T-helper 1 cell treated with Interleukin-12 subunit alpha and Interleukin-12 subunit beta and Interleukin-4 antibody, amounts not matched to agents 30 ng/mL and 1 ng/mL, for 36 hours (primary cell): ENCODE measurements at regions not wholly inside any gene's neighbourhood (a gene's known extent, or its start where the extent isn't known, plus 50 kb on each side); places are given as distances from the start of the nearest gene placed in this dataset.

Source experiments
- intact Hi-C: fragments of 100-400 bp; cut with micrococcal nuclease; formaldehyde crosslinking; loops from one replicate; pipeline ENCODE4 v1.15.1; 2024

- intact Hi-C loops: no loop called here
Measured at GRCh38 chr4:116872941-116873340, 212.4 kb downstream of the TRAM1L1 start.

GRCh38 chr4:116872308-116872707, 213.1 kb downstream of the TRAM1L1 start:
- intact Hi-C loops: no loop called here

- intact Hi-C loops: no loop called here
Measured at GRCh38 chr4:116870686-116871085, 214.7 kb downstream of the TRAM1L1 start.

- intact Hi-C loops: no loop called here
Measured at GRCh38 chr4:116866106-116866505, 219.3 kb downstream of the TRAM1L1 start.

GRCh38 chr4:116862592-116862991, 222.8 kb downstream of the TRAM1L1 start:
- intact Hi-C loops: no loop called here

GRCh38 chr4:116860891-116861290, 224.5 kb downstream of the TRAM1L1 start:
- intact Hi-C loops: no loop called here

GRCh38 chr4:116849620-116850019, 235.8 kb downstream of the TRAM1L1 start:
- intact Hi-C loops: no loop called here

- intact Hi-C loops: no loop called here
Measured at GRCh38 chr4:116847616-116848015, 237.8 kb downstream of the TRAM1L1 start.

GRCh38 chr4:116839826-116840225, 245.6 kb downstream of the TRAM1L1 start:
- intact Hi-C loops: no loop called here

- intact Hi-C loops: no loop called here
Measured at GRCh38 chr4:116838609-116839008, 246.8 kb downstream of the TRAM1L1 start.

GRCh38 chr4:116829187-116829586, 256.2 kb downstream of the TRAM1L1 start:
- intact Hi-C loops: no loop called here

GRCh38 chr4:116824172-116824571, 261.2 kb downstream of the TRAM1L1 start:
- intact Hi-C loops: no loop called here

- intact Hi-C loops: no loop called here
Measured at GRCh38 chr4:116811730-116812129, 273.6 kb downstream of the TRAM1L1 start.

GRCh38 chr4:116796022-116796421, 289.4 kb downstream of the TRAM1L1 start:
- intact Hi-C loops: no loop called here

GRCh38 chr4:116788723-116789122, 296.7 kb downstream of the TRAM1L1 start:
- intact Hi-C loops: no loop called here

- intact Hi-C loops: no loop called here
Measured at GRCh38 chr4:116755051-116755450, 330.3 kb downstream of the TRAM1L1 start.

- intact Hi-C loops: no loop called here
Measured at GRCh38 chr4:116752027-116752426, 333.3 kb downstream of the TRAM1L1 start.

- intact Hi-C loops: no loop called here
Measured at GRCh38 chr4:116736756-116737155, 348.6 kb downstream of the TRAM1L1 start.

GRCh38 chr4:116734178-116734577, 351.2 kb downstream of the TRAM1L1 start:
- intact Hi-C loops: no loop called here

- intact Hi-C loops: no loop called here
Measured at GRCh38 chr4:116733370-116733769, 352.0 kb downstream of the TRAM1L1 start.

GRCh38 chr4:116726523-116726922, 358.9 kb downstream of the TRAM1L1 start:
- intact Hi-C loops: no loop called here

GRCh38 chr4:116724249-116724648, 361.1 kb downstream of the TRAM1L1 start:
- intact Hi-C loops: no loop called here

- intact Hi-C loops: no loop called here
Measured at GRCh38 chr4:116705466-116705865, 379.9 kb downstream of the TRAM1L1 start.

- intact Hi-C loops: no loop called here
Measured at GRCh38 chr4:116702949-116703348, 382.4 kb downstream of the TRAM1L1 start.
